H1 (cell line): ENCODE measurements at regions not wholly inside any gene's neighbourhood (a gene's known extent, or its start where the extent isn't known, plus 50 kb on each side); places are given as distances from the start of the nearest gene placed in this dataset.

Experiments used
- CTCF ChIA-PET: fragments of 300-600 bp; sonication (Branson Sonifier 250); formaldehyde crosslinking; loops from one replicate; lab custom pipeline; 2021; ENCODE audit not compliant: partially characterized antibody; lab: Charles Lee
- POLR2A ChIA-PET: fragments of 300-600 bp; sonication (Branson Sonifier 250); formaldehyde crosslinking; loops from one replicate; lab custom pipeline; 2021; ENCODE audit warnings: inconsistent platforms; ENCODE audit not compliant: partially characterized antibody; lab: Charles Lee
- DNase-seq, 2 experiments: peaks; one replicate each; pipeline versions ENCODE4 v3.0.0 to v3.0.0-alpha.2; 2010 to 2022; ENCODE audit warnings: low spot score in 2 of 2, low read depth in 1 of 2, mixed read lengths in 1 of 2
- FAIRE-seq: peaks from 2 replicates; lab custom pipeline; 2011; peaks lifted over from hg19 to GRCh38; lab: Jason Lieb, UNC
- H2AFZ ChIP-seq: 2 replicates; pipeline ENCODE4 v1.8.1; 2012; ENCODE audit warnings: low read length, inconsistent platforms
- H2AK5ac ChIP-seq: 2 replicates; pipeline ENCODE4 v1.6.1; 2013; ENCODE audit warnings: low read depth, low read length
- H2BK120ac ChIP-seq: replicated peaks from 2 replicates; pipeline ENCODE3; 2013; ENCODE audit warnings: low read depth, low read length, inconsistent platforms
- H2BK12ac ChIP-seq: 2 replicates; pipeline ENCODE4 v1.6.1; 2013; ENCODE audit warnings: low read depth, low read length
- H2BK15ac ChIP-seq: 2 replicates; pipeline ENCODE4 v1.6.1; 2013; ENCODE audit warnings: low read length
- H2BK20ac ChIP-seq: 2 replicates; pipeline ENCODE4 v1.6.1; 2013; ENCODE audit warnings: low read length
- H2BK5ac ChIP-seq: 2 replicates; pipeline ENCODE4 v1.6.1; 2013; ENCODE audit warnings: low read depth, low read length
- H3K14ac ChIP-seq: 2 replicates; pipeline ENCODE4 v1.6.1; 2013; ENCODE audit warnings: inconsistent platforms; ENCODE audit not compliant: insufficient read length
- H3K18ac ChIP-seq: 2 replicates; pipeline ENCODE4 v1.6.1; 2013; ENCODE audit warnings: low read length; ENCODE audit errors: extremely low read depth
- H3K23ac ChIP-seq: 2 replicates; pipeline ENCODE4 v1.6.1; 2013; ENCODE audit warnings: inconsistent platforms; ENCODE audit not compliant: insufficient read length
- H3K23me2 ChIP-seq: 2 replicates; pipeline ENCODE4 v1.6.1; 2013; ENCODE audit warnings: low read depth, low read length
- H3K27ac ChIP-seq: 2 replicates; pipeline ENCODE4 v1.6.1; 2011; ENCODE audit warnings: low read depth, low read length, inconsistent platforms
- H3K27me3 ChIP-seq, 4 experiments: replicated peaks in 1 of 4; 1 replicate in 1 of 4; 2 replicates in 3 of 4; pipeline versions ENCODE4 v1.6.1 to v1.8.1; 2011 to 2013; ENCODE audit warnings: low read length in 3 of 4, mild to moderate bottlenecking in 3 of 4, inconsistent platforms in 2 of 4, mixed read lengths in 2 of 4, moderate library complexity in 1 of 4; ENCODE audit not compliant: control insufficient read depth in 3 of 4, insufficient read depth in 3 of 4; ENCODE audit errors: extremely low read depth in 1 of 4
- H3K36me3 ChIP-seq, 4 experiments: 2 replicates each; pipeline versions ENCODE4 v1.6.1 to v1.8.1; 2011 to 2013; ENCODE audit warnings: mild to moderate bottlenecking in 4 of 4, low read length in 3 of 4, moderate library complexity in 2 of 4, control low read depth in 1 of 4, inconsistent platforms in 1 of 4; ENCODE audit not compliant: insufficient read depth in 4 of 4, control insufficient read depth in 2 of 4
- H3K4ac ChIP-seq: replicated peaks from 2 replicates; pipeline ENCODE3; 2013; ENCODE audit warnings: low read length, low read depth, mixed read lengths, inconsistent platforms; ENCODE audit not compliant: insufficient read length
- H3K4me1 ChIP-seq, 4 experiments: replicated peaks in 1 of 4; 1 replicate in 1 of 4; 2 replicates in 3 of 4; pipeline versions ENCODE4 v1.6.1 to v1.8.1; 2011 to 2013; ENCODE audit warnings: low read length in 3 of 4, inconsistent platforms in 2 of 4, mixed read lengths in 1 of 4; ENCODE audit not compliant: insufficient read depth in 4 of 4, control insufficient read depth in 3 of 4
- H3K4me2 ChIP-seq, 2 experiments: 2 replicates each; pipeline versions ENCODE4 v1.6.1 to v1.8.1; 2011 to 2013; ENCODE audit warnings: low read depth in 2 of 2, low read length in 2 of 2, control low read depth in 1 of 2, inconsistent platforms in 1 of 2, mild to moderate bottlenecking in 1 of 2; ENCODE audit not compliant: insufficient read depth in 1 of 2
- H3K4me3 ChIP-seq, 4 experiments: fragments of 200-600, 300-600 bp in 1 of 4; sonication (generic), shearing (Covaris generic), sonication (Bioruptor Twin) in 1 of 4; 2 replicates each; pipeline versions ENCODE4 v1.5.1 to v1.8.1; 2011 to 2016; ENCODE audit warnings: low read length in 4 of 4, low read depth in 3 of 4, control low read depth in 2 of 4, inconsistent platforms in 2 of 4, mild to moderate bottlenecking in 2 of 4, mixed read lengths in 1 of 4, moderate library complexity in 1 of 4; ENCODE audit not compliant: insufficient read depth in 2 of 4; ENCODE audit errors: extremely low read depth in 1 of 4
- H3K56ac ChIP-seq: replicated peaks from 2 replicates; pipeline ENCODE3; 2013; ENCODE audit warnings: low read depth, mild to moderate bottlenecking, mixed read lengths, low read length, inconsistent platforms; ENCODE audit not compliant: insufficient read length
- H3K79me1 ChIP-seq: 2 replicates; pipeline ENCODE4 v1.6.1; 2013; ENCODE audit warnings: low read depth, low read length, control low read depth
- H3K79me2 ChIP-seq, 2 experiments: 2 replicates each; pipeline versions ENCODE4 v1.6.1 to v1.8.1; 2012 to 2013; ENCODE audit warnings: low read length in 2 of 2, mild to moderate bottlenecking in 2 of 2, inconsistent platforms in 1 of 2; ENCODE audit not compliant: insufficient read depth in 2 of 2, control insufficient read depth in 1 of 2
- H3K9ac ChIP-seq, 4 experiments: replicated peaks in 1 of 4; 1 replicate in 1 of 4; 2 replicates in 3 of 4; pipeline versions ENCODE4 v1.6.1 to v1.8.1; 2011 to 2013; ENCODE audit warnings: low read depth in 3 of 4, low read length in 3 of 4, control low read depth in 2 of 4, mild to moderate bottlenecking in 2 of 4, moderate library complexity in 2 of 4, inconsistent platforms in 1 of 4; ENCODE audit errors: extremely low read depth in 1 of 4
- H3K9me3 ChIP-seq, 2 experiments: 2 replicates each; pipeline versions ENCODE4 v1.6.1 to v1.8.1; 2012 to 2013; ENCODE audit warnings: mild to moderate bottlenecking in 2 of 2, moderate library complexity in 2 of 2, control low read depth in 1 of 2, inconsistent platforms in 1 of 2, low read depth in 1 of 2, low read length in 1 of 2, mixed read lengths in 1 of 2; ENCODE audit not compliant: insufficient read depth in 2 of 2
- H4K20me1 ChIP-seq, 2 experiments: replicated peaks in 1 of 2; 2 replicates each; pipeline versions ENCODE3 to v1.8.1; 2011 to 2013; ENCODE audit warnings: inconsistent platforms in 2 of 2, low read length in 2 of 2, mild to moderate bottlenecking in 1 of 2; ENCODE audit not compliant: insufficient read depth in 2 of 2, control insufficient read depth in 1 of 2
- H4K5ac ChIP-seq: 2 replicates; pipeline ENCODE4 v1.6.1; 2013; ENCODE audit warnings: low read length, low read depth, mixed read lengths, inconsistent platforms; ENCODE audit not compliant: insufficient read length
- H4K8ac ChIP-seq: 2 replicates; pipeline ENCODE4 v1.8.0; 2013; ENCODE audit warnings: mild to moderate bottlenecking, moderate library complexity, low read length, inconsistent platforms; ENCODE audit not compliant: insufficient read depth; ENCODE audit errors: extremely low read depth
- H4K91ac ChIP-seq: replicated peaks from 2 replicates; pipeline ENCODE3; 2013; ENCODE audit warnings: low read length, mixed read lengths, inconsistent platforms; ENCODE audit not compliant: insufficient read length
- CTCF ChIP-seq, 3 experiments: IDR thresholded peaks; 1 replicate in 2 of 3; 2 replicates in 1 of 3; pipeline versions ENCODE4 v1.5.1 to v1.6.1; 2011; ENCODE audit warnings: low read length in 3 of 3, mild to moderate bottlenecking in 3 of 3, inconsistent platforms in 2 of 3, low read depth in 1 of 3, moderate library complexity in 1 of 3; ENCODE audit not compliant: insufficient read depth in 1 of 3; ENCODE audit errors: control extremely low read depth in 1 of 3
- GTF2F1 ChIP-seq: IDR thresholded peaks from 2 replicates; pipeline ENCODE4 v1.6.1; 2012; ENCODE audit warnings: low read depth, low read length, improper control_type of control experiment, borderline replicate concordance
- KDM5A ChIP-seq: fragments of 200-600 bp; IDR thresholded peaks from 2 replicates; pipeline ENCODE4 v1.7.1; 2012; ENCODE audit warnings: mild to moderate bottlenecking, low read length, inconsistent platforms, mixed read lengths
- POLR2A ChIP-seq, 2 experiments: IDR thresholded peaks; 1 replicate in 1 of 2; 2 replicates in 1 of 2; pipeline ENCODE4 v1.6.1; 2011; ENCODE audit warnings: low read depth in 2 of 2, low read length in 2 of 2, mild to moderate bottlenecking in 2 of 2; ENCODE audit errors: control extremely low read depth in 1 of 2
- POLR2AphosphoS5 ChIP-seq: IDR thresholded peaks from 2 replicates; pipeline ENCODE4 v1.6.1; 2011; ENCODE audit warnings: low read depth, low read length
- SAP30 ChIP-seq: fragments of 300-600 bp; sonication (generic); IDR thresholded peaks from 2 replicates; pipeline ENCODE4 v1.7.1; 2012; ENCODE audit warnings: low read length, moderate library complexity, mild to moderate bottlenecking, inconsistent platforms; ENCODE audit not compliant: insufficient read depth, insufficient replicate concordance
- WGBS, 2 experiments: shearing (Covaris generic) in 1 of 2; methylation state at CpG; one replicate each; pipeline versions ENCODE4 v1.1.6 to v1.1.7; 2013 to 2015; ENCODE audit warnings: low lambda C conversion rate in 2 of 2, mixed read lengths in 2 of 2, inconsistent platforms in 1 of 2, low coverage in 1 of 2, missing lambda C conversion rate in 1 of 2; ENCODE audit not compliant: insufficient replicate concordance in 2 of 2, insufficient coverage in 1 of 2, insufficient read length in 1 of 2; ENCODE audit errors: extremely low coverage in 1 of 2, missing lambda C conversion rate in 1 of 2; 5-methylcytosine and 5-hydroxymethylcytosine counted together

- H3K27me3 ChIP-seq: no peaks in the 10 kb centered on the region
- H3K4me3 ChIP-seq: no peak overlapping the region
- H2BK5ac ChIP-seq: no peak overlapping the region
- no peak overlapping the region for H3K9ac ChIP-seq
- no peak overlapping the region for H2AK5ac ChIP-seq
- no peak overlapping the region for H4K5ac ChIP-seq
- no peak overlapping the region for H2BK120ac ChIP-seq
- no peak overlapping the region for H2BK15ac ChIP-seq
- no peak overlapping the region for H3K27ac ChIP-seq
- no peaks in the 10 kb centered on the region for H3K4me1 ChIP-seq
- H3K79me2 ChIP-seq: no peaks in the 10 kb centered on the region
- no peak for TF ChIP-seq GTF2F1
- no peak for TF ChIP-seq KDM5A
- TF ChIP-seq SAP30: no peak
- TF ChIP-seq POLR2A (IDR thresholded peaks at IDR 0.05; ENCODE audit: control extremely low read depth in 1 of 2, low read depth in 2 of 2, low read length in 2 of 2): no peak
- no peak for TF ChIP-seq CTCF (IDR thresholded peaks at IDR 0.05; ENCODE audit: control extremely low read depth in 1 of 3, insufficient read depth in 1 of 3, low read depth in 1 of 3, low read length in 3 of 3)
- no peak for TF ChIP-seq POLR2AphosphoS5
- H3K23me2 ChIP-seq: no peaks in the 10 kb centered on the region; the same call in 1 of the 2 replicates
- no peaks in the 10 kb centered on the region for H4K20me1 ChIP-seq
- 87% methylated on average over 1 of the region's 1 CpG; no CpG with 5 or more reads in 1 of the 2 experiments for WGBS, 2 experiments
- no peak overlapping the region for H4K8ac ChIP-seq
- H3K23ac ChIP-seq: no peak overlapping the region
- H2BK20ac ChIP-seq: no peak overlapping the region
- DNase-seq (no peak), FAIRE-seq (no peak)
- no peak overlapping the region for H2AFZ ChIP-seq
- H4K91ac ChIP-seq: no peak overlapping the region
- no peak overlapping the region for H3K4ac ChIP-seq
- no peaks in the 10 kb centered on the region for H3K79me1 ChIP-seq
- no peak overlapping the region for H3K4me2 ChIP-seq
- H2BK12ac ChIP-seq: no peak overlapping the region
- H3K18ac ChIP-seq: no peak overlapping the region
- no peaks in the 10 kb centered on the region for H3K36me3 ChIP-seq
- no peak overlapping the region for H3K56ac ChIP-seq
- POLR2A ChIA-PET: no interaction called here
- CTCF ChIA-PET: interaction anchor here (1.2 kb wide), 1 partner anchor 81 kb away, joined by 3 read pairs; no protein-coding TSS in a partner anchor
- H3K9me3 ChIP-seq: no peaks in the 10 kb centered on the region
- H3K14ac ChIP-seq: no peak overlapping the region
Measured at GRCh38 chr1:105254906-105255305, 1505.2 kb downstream of the AMY1C start.
